ENCODE measurements at regions not wholly inside any gene's neighbourhood (a gene's known extent, or its start where the extent isn't known, plus 50 kb on each side); places are given as distances from the start of the nearest gene placed in this dataset.
"Not testable (repeated sequence)": the region's sequence is repeated elsewhere in the genome, so short reads cannot be mapped to it uniquely, and the experiment has no call there.

GRCh38 chr5:156170351-156170961 is 156.5 kb upstream of the SGCD start:
- no peak for DNase-seq

DNA sequence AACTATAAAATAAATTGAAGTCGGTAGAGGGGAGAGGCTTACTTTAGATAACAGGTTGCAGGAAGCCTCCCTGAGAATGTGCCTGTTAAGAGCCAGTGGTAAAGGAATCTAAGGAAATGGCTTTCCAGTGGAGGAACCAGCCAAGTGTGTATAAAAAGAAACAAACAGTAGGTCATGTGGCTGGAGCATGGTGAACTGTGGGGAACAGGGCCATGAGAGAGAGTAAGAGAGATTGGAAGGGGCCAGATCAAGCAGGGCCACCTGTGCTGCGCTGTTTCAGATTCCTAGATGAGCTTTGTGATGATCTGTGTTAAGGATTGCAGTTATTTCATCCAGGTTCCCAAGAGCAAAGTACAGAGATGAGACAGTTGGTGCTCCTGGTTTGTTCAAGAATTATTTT is 152.7 kb upstream of the SGCD start:
- DNase-seq = no peak

- no peak for DNase-seq
Measured at GRCh38 chr5:156178117-156178516, 148.8 kb upstream of the SGCD start.

GRCh38 chr5:156181656-156182055 is 145.3 kb upstream of the SGCD start:
- no peak for DNase-seq

- no peak for DNase-seq
Measured at GRCh38 chr5:156182174-156182967, 144.6 kb upstream of the SGCD start.

DNA sequence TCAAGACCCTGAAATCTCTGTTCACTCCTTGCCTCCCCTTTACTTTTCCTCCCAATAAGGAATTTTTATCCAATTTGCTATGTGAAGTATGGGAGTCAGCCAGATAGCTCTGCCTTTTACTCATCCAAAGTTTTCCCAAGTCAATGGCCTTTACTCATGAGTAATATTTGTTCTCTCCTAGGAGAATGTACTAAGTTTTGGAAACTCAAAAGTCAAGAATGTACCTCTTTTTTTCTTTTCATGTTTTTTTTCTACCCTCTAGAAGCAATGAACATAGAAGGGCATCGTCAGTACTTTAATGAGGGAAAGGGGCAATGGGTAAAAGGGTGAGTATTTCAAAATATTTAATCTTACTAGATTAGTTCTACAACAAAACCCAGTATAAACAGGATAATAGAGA is 140.2 kb upstream of the SGCD start:
- DNase-seq = no peak

DNA sequence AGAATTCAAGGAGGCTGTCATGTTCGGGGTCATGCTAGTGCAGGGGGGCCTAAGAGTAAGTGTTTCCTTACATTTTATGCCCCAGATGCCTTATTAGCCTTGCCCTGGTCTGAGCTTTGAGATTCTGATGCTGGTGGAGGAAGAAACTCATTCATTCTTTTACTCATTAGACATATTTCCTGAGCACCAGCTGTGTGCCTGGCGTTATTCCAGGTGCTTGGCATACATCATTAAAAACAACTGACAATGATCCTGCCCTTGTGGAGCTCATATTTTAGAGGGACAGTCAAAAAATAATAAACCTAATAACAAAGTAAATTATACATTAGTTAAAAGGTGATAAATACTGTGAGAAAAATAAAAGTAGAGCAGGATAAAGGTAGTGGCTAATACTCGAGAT is 138.9 kb upstream of the SGCD start:
- no peak for DNase-seq

DNA sequence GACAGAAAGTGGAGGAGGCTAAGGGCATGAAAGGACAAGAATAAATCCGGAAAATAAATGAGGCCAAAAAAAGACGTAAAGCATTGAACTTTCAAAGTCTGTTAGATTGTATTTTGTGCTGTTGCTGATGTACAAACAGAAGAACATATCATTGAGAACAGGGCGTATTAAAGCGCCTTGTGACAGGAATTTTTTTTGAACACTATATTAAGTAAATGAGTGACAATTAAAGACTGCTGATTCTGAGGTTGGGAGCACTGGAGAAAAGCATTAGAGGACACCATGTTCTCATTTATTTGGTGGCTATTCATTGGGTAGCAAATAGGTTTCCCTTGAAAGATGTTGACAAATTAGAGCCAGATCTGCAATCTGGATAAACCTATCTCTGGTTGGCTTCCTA is 137.3 kb upstream of the SGCD start:
- no peak for DNase-seq

DNA sequence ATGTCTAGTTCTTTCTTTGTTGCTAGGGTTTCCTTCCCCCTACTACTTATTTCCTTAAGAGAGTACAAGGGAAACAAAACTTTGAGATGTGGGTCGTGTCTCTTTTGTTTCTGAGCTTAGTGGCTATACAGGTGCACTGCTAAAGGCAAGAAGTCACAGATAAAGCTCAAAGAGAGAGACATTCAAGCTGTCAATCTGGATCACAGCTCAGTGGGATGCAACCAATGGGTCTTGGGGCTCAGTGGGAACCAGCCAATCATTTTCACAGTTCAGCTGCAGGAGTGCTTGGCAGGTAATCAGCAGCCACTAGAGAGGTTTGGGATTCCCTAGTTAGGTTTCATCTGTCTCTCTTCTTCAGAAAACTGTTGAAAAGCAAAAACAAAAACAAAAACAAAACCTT is 135.4 kb upstream of the SGCD start:
- no peak for DNase-seq

- no peak for DNase-seq
Measured at GRCh38 chr5:156197042-156197635, 129.8 kb upstream of the SGCD start.

GRCh38 chr5:156199045-156199444 is 127.9 kb upstream of the SGCD start:
- no peak for DNase-seq

- DNase-seq = no peak
Measured at GRCh38 chr5:156200938-156201787, 125.8 kb upstream of the SGCD start.

GRCh38 chr5:156201788-156202403 is 125.1 kb upstream of the SGCD start:
- no peak for DNase-seq

DNA sequence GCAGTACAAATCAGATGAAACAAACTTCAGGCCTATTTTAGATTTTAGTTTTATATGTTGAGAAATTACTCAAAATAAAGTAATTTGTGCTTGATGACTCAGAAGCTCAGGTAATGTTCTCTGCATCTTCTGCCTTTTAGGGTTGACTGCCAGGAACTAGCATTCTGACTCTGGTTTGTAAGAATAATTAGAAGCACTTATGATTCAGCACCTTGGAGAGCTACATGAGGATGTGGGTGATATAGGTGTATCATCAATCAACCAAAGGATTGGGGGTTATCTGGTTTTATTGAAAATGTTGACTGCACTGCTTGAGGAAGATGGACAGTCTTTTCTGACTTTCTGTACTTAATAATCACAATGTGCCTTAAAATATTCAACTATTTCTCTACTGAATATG is 118.7 kb upstream of the SGCD start:
- no peak for DNase-seq

DNA sequence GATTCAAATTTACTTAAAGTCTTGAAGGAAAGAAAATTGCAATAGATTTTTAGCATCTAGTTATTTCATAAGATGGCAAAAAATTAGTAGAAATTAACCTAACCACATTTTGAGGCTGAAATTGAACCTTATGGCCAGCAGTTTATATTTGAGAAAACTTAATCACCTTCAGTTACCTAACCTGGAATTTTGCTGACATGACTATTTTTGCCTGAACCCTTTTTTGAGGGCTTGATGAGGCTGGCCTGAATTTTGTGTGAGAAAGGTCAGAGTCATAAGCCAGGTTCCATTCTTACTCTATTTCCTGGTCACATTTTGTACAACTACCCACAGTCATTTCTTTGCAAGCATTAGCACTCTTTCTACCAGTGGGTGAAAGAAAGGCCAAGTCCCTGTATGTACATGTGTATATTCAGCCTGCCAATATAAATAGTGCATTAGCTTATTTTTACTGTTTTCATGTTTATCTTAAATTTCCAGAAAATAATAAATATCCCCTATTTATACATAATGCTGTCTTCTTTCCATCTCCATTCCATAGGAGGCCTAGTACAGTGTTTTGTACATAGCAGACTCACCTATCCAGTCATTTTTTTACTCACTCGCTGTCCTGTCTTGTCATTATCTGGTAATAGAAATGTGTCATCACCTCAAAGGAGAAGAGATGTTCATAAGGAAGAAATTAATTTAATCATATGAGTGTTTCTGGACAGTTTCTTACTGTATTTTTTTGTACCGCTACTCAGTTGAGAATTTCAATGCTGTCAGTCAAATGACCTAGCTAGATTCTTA is 108.4 kb upstream of the SGCD start:
- no peak for DNase-seq

- no peak for DNase-seq
Measured at GRCh38 chr5:156219483-156220005, 107.4 kb upstream of the SGCD start.

DNA sequence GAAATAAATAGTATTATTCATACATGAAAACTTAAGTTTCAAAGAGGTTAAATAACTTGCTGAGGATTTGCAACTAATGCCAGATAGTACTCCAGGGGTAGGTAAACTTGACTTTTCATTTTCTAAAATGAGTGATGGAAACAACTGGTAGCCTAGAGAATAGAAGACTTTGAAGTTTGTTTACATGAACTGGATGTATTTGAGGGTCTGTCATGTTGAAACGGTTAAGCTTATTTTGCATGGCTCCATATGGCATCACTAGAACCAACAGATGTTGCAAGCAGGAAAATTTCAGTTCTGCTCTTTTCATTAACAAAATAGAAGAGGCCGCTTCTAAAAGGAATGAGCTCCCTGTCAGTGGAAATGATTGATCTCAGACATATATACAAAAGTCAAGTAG is 105.1 kb upstream of the SGCD start:
- DNase-seq = no peak

DNA sequence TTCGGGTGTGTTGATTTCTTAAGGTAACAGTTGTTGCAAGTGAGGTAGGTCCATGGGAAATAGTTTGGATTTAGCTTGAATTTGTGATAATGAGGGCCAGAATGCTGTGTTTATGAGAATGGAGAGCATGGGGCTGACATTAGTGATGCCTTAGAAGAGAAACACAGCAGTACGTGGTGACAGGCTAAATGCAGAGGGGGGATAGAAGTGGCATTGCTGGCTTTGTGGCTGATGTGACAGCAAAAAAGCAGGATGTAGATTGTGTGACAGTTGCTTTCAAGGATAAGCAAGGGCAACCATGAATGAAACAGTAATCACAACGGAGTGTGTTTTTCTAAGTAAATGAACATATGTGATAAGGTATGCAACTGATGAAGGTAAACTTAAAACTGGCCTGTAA is 103.4 kb upstream of the SGCD start:
- DNase-seq = no peak

GRCh38 chr5:156226485-156226884 is 100.5 kb upstream of the SGCD start:
- not testable (repeated sequence) for DNase-seq

DNA sequence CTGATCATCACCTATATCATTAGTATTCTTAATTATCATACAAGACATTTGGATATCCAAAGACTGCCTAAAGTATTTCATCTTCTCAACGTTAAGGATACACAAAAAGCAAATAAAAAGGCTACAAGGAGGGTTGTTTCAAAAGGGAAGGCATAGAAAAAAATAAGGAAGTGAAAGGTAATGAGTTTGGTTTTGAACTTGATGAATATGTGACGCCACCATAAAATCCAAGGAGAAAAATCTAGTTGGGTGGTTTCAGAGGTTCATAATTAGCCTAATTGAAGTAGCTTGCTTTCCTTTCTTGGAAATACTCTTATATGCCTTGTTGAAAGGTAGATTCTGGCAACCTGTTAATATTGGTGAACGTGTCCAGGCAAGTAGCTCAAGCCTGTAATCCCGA is 96.1 kb upstream of the SGCD start:
- DNase-seq = peak; percentile 35

GRCh38 chr5:156232251-156232869 is 94.6 kb upstream of the SGCD start:
- no peak for DNase-seq

Data from MV-4-11 (cell line).